Spleen (tissue), 7 donors: ENCODE measurements at regions not wholly inside any gene's neighbourhood (a gene's known extent, or its start where the extent isn't known, plus 50 kb on each side); places are given as distances from the start of the nearest gene placed in this dataset.

ENCODE experiments used
- POLR2AphosphoS5 ChIP-seq, 3 donors: sonication (generic); formaldehyde crosslinking; IDR thresholded peaks; one replicate each; pipeline ENCODE4 v1.5.1; 2017; ENCODE audit warnings: antibody characterized with exemption in 3 of 3
- TF ChIP-seq, protein P1 (sequence below), 11 experiments: fragments of 200-600 bp in 7 of 11; fragments of 450-650 bp in 4 of 11; sonication (generic) in 4 of 11; IDR thresholded peaks in 8 of 11; conservative IDR thresholded peaks in 3 of 11; 1 replicate in 7 of 11; 2 replicates in 4 of 11; pipeline versions ENCODE4 v1.4.0 to v1.8.0; 2016 to 2021; ENCODE audit warnings: antibody characterized with exemption in 11 of 11, inconsistent platforms in 4 of 11, mild to moderate bottlenecking in 1 of 11
- donor health status: DM: no; HTN: no; CAD: no; lungs with moderate emphysema.
- donor health status: DM: no; HTN: no; CAD: no.
- donor health status: DM: no; HTN: no; CAD: no.

- TF ChIP-seq POLR2AphosphoS5 (IDR thresholded peaks at IDR 0.05) = no peak
- TF ChIP-seq, protein P1, sequence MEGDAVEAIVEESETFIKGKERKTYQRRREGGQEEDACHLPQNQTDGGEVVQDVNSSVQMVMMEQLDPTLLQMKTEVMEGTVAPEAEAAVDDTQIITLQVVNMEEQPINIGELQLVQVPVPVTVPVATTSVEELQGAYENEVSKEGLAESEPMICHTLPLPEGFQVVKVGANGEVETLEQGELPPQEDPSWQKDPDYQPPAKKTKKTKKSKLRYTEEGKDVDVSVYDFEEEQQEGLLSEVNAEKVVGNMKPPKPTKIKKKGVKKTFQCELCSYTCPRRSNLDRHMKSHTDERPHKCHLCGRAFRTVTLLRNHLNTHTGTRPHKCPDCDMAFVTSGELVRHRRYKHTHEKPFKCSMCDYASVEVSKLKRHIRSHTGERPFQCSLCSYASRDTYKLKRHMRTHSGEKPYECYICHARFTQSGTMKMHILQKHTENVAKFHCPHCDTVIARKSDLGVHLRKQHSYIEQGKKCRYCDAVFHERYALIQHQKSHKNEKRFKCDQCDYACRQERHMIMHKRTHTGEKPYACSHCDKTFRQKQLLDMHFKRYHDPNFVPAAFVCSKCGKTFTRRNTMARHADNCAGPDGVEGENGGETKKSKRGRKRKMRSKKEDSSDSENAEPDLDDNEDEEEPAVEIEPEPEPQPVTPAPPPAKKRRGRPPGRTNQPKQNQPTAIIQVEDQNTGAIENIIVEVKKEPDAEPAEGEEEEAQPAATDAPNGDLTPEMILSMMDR (IDR thresholded peaks at IDR 0.05 in 8 of 11, conservative IDR thresholded peaks at IDR 0.05 in 3 of 11) = no peak
These were observed 500.9 kb upstream of the ZMIZ1 start for GRCh38 chr10:78567680-78568455.
